ENCODE measurements at regions not wholly inside any gene's neighbourhood (a gene's known extent, or its start where the extent isn't known, plus 50 kb on each side); places are given as distances from the start of the nearest gene placed in this dataset.

DNA sequence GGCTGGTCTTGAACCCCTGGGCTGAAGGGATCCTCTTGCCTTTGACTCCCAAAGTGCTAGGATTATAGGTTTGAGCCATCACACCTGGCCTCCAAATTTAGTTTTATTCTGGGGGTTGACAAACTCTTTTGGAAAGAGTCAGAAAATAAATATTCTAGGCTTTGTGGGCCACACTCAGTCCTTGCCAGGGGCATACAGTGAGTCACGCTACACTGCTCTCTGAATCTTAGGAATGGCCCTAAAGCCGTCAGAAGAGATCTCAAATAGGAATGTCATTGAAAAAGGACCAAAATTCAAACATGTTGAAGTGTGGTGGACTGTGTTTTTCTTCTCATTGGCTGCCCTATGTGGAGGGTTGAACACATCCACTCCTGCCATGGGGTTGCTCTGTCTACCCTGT lies 127.7 kb upstream of the BASP1 start:
- DNase-seq (ENCODE audit: low read depth) = no peak
- no peak for TF ChIP-seq POLR2A (IDR thresholded peaks at IDR 0.05; ENCODE audit: extremely low read depth, insufficient read length)
- TF ChIP-seq MYC (IDR thresholded peaks at IDR 0.05; ENCODE audit: low read depth, low read length) = no peak
- TF ChIP-seq, protein P1, sequence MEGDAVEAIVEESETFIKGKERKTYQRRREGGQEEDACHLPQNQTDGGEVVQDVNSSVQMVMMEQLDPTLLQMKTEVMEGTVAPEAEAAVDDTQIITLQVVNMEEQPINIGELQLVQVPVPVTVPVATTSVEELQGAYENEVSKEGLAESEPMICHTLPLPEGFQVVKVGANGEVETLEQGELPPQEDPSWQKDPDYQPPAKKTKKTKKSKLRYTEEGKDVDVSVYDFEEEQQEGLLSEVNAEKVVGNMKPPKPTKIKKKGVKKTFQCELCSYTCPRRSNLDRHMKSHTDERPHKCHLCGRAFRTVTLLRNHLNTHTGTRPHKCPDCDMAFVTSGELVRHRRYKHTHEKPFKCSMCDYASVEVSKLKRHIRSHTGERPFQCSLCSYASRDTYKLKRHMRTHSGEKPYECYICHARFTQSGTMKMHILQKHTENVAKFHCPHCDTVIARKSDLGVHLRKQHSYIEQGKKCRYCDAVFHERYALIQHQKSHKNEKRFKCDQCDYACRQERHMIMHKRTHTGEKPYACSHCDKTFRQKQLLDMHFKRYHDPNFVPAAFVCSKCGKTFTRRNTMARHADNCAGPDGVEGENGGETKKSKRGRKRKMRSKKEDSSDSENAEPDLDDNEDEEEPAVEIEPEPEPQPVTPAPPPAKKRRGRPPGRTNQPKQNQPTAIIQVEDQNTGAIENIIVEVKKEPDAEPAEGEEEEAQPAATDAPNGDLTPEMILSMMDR (IDR thresholded peaks at IDR 0.05; ENCODE audit: low read depth, low read length) = no peak
- TF ChIP-seq, protein P2, sequence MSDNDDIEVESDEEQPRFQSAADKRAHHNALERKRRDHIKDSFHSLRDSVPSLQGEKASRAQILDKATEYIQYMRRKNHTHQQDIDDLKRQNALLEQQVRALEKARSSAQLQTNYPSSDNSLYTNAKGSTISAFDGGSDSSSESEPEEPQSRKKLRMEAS (IDR thresholded peaks at IDR 0.05; ENCODE audit: low read depth, low read length) = no peak
- H3K4me3 ChIP-seq (ENCODE audit: low read depth, low read length) = no peak overlapping the region

DNA sequence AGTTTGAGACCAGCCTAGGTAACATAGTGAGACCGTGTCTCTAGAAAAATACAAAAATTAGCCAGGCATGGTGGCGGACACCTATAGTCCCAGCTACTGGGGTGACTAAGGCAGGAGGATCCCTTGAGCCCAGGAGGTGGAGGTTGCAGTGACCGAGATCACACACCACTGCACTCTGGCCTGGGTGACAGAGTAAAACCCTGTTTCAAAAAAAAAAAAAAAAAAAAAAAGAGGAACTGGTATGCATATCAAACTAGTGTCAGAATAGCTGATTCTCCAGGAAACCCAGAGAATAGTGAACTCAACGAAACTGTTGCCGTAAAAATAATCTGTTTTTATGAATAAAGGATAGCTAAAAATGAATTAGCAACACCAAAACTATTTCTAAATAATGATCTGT lies 126.6 kb upstream of the BASP1 start:
- no peak overlapping the region for H3K4me3 ChIP-seq (ENCODE audit: low read depth, low read length)
- TF ChIP-seq POLR2A (IDR thresholded peaks at IDR 0.05; ENCODE audit: extremely low read depth, insufficient read length) (no peak), MYC (IDR thresholded peaks at IDR 0.05; ENCODE audit: low read depth, low read length) (no peak)
- TF ChIP-seq, protein P2 (IDR thresholded peaks at IDR 0.05; ENCODE audit: low read depth, low read length) = no peak
- TF ChIP-seq, protein P1 (IDR thresholded peaks at IDR 0.05; ENCODE audit: low read depth, low read length) = no peak
- no peak for DNase-seq (ENCODE audit: low read depth)

DNA sequence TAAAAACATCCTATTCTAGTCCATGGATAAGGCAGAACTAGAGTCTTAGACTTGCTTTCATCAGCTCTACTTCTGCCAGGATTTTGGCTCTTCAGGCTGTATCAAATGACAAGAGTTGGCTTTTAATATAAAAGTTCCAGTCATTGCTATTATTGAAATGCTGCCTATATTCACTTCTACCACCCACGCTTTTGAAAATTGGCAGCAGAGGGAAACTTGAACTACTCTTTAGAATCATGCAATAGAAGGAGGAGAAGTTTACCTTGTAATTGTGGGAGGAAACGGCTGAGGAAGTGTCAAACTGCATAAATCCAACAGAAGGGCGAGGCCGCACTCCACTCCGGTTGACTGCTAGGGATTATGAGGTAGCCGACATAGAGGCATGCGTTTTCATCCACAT lies 122.6 kb upstream of the BASP1 start:
- no peak for DNase-seq (ENCODE audit: low read depth)
- H3K4me3 ChIP-seq (ENCODE audit: low read depth, low read length) = no peak overlapping the region
- TF ChIP-seq, protein P2 (IDR thresholded peaks at IDR 0.05; ENCODE audit: low read depth, low read length) = no peak
- TF ChIP-seq MYC (IDR thresholded peaks at IDR 0.05; ENCODE audit: low read depth, low read length) (no peak), POLR2A (IDR thresholded peaks at IDR 0.05; ENCODE audit: extremely low read depth, insufficient read length) (no peak)
- TF ChIP-seq, protein P1 (IDR thresholded peaks at IDR 0.05; ENCODE audit: low read depth, low read length) = no peak

DNA sequence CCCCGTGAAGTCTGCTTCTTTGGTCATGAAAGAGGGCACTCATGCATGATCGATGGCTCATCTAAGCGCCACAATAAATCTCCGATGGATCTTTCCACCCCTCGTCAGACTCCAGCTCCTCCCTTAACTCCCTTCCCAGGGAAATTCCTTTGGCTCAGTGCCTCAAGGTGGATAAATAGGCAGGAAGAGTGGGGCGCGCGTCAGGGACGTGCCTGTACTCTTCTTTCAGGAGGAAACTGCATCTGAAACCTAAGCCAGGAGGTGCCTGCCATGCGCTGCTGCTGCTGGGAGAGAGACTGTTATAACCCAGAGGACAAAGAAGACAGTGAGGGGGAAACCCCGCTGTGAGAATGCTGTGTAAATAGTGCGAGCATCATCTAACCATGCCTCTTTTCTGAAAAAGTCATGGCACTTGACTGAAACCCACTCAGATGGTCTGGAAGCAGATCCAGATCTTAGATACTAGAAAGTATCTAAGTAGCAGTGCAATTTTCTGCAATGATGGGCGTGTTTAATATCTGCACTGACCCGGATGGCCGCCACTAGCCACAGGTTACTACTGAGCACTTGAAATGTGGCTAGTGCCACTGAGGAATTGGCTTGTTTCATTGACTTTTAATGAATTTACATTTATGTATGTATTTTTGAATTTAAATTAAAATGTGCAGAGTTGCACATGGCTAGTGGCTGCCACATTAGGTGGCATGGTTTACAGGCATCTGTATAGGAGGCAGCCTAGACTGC lies 120.3 kb upstream of the BASP1 start:
- no peak for DNase-seq (ENCODE audit: low read depth)
- no peak overlapping the region for H3K4me3 ChIP-seq (ENCODE audit: low read depth, low read length)
- TF ChIP-seq POLR2A (IDR thresholded peaks at IDR 0.05; ENCODE audit: extremely low read depth, insufficient read length) (no peak), MYC (IDR thresholded peaks at IDR 0.05; ENCODE audit: low read depth, low read length) (no peak)
- TF ChIP-seq, protein P1 (IDR thresholded peaks at IDR 0.05; ENCODE audit: low read depth, low read length) = no peak
- TF ChIP-seq, protein P2 (IDR thresholded peaks at IDR 0.05; ENCODE audit: low read depth, low read length) = no peak

DNA sequence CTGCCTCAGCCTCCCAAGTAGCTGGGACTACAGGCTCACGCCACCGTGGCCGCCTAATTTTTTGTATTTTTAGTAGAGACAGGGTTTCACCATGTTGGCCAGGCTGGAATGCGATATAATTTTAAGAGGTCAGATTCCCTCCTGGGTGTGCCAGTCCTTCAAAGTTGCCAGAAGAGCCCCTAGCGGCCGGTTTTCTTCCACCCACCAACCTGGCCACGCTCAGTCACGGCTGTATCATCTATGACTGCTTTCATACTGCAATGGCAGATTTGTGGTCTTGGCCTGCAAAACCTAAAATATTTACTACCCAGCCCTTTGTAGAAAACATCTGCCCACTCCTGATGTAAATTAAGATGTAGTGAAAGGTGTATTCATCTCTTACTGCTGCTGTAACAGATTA lies 117.5 kb upstream of the BASP1 start:
- DNase-seq (ENCODE audit: low read depth) = no peak
- H3K4me3 ChIP-seq (ENCODE audit: low read depth, low read length) = no peak overlapping the region
- TF ChIP-seq, protein P2 (IDR thresholded peaks at IDR 0.05; ENCODE audit: low read depth, low read length) = no peak
- TF ChIP-seq, protein P1 (IDR thresholded peaks at IDR 0.05; ENCODE audit: low read depth, low read length) = no peak
- no peak for TF ChIP-seq MYC (IDR thresholded peaks at IDR 0.05; ENCODE audit: low read depth, low read length)
- TF ChIP-seq POLR2A (IDR thresholded peaks at IDR 0.05; ENCODE audit: extremely low read depth, insufficient read length) = no peak

Data from NB4 (cell line).